GM12878 (cell line): ENCODE measurements at regions not wholly inside any gene's neighbourhood (a gene's known extent, or its start where the extent isn't known, plus 50 kb on each side); places are given as distances from the start of the nearest gene placed in this dataset.

Experiments used
- ATAC-seq: fragments of 200-7000 bp; cut with Tn5 transposase; 3 replicates; pipeline ENCODE4 v1.9.1; 2020; ENCODE audit warnings: mild to moderate bottlenecking, moderate library complexity
- BruUV-seq: library from RNA; stranded (reverse); fragments of 400-500 nt; replicated peaks from 2 replicates; lab custom pipeline; 2021; lab: Mats Ljungman, UMichigan
- CTCF ChIA-PET: fragments of 300-600 bp; sonication (Branson Sonifier 250); formaldehyde crosslinking; extraction: SDS; loops from one replicate; lab custom pipeline; 2021; ENCODE audit warnings: inconsistent platforms; lab: Yijun Ruan, JAX
- POLR2A ChIA-PET: fragments of 350-600 bp; formaldehyde crosslinking; extraction: SDS; loops from one replicate; lab custom pipeline; 2021; ENCODE audit warnings: inconsistent platforms; lab: Charles Lee
- RAD21 ChIA-PET: fragments of 300-600 bp; sonication (Branson Sonifier 250); formaldehyde crosslinking; loops from one replicate; lab custom pipeline; 2023; ENCODE audit warnings: antibody characterized with exemption; ENCODE audit not compliant: unreplicated experiment; lab: Charles Lee
- SMC1A ChIA-PET: fragments of 300-600 bp; sonication (Branson Sonifier 250); formaldehyde crosslinking; loops from one replicate; lab custom pipeline; 2023; ENCODE audit not compliant: unreplicated experiment, uncharacterized antibody; lab: Charles Lee
- DNase-seq: peaks from one replicate; pipeline ENCODE4 v3.0.0-alpha.2; 2011; ENCODE audit warnings: low read depth, low spot score
- FAIRE-seq: peaks from 3 replicates; lab custom pipeline; 2011; peaks lifted over from hg19 to GRCh38; lab: Jason Lieb, UNC
- H2AFZ ChIP-seq: 2 replicates; pipeline ENCODE4 v1.6.0; 2011; ENCODE audit warnings: low read depth, low read length, control low read depth; ENCODE audit not compliant: control insufficient read depth
- H3K27ac ChIP-seq: 2 replicates; pipeline ENCODE4 v1.5.1; 2011; ENCODE audit warnings: control low read depth; ENCODE audit not compliant: control insufficient read depth, insufficient read depth
- H3K27me3 ChIP-seq, 2 experiments: replicated peaks in 1 of 2; 2 replicates each; pipeline versions ENCODE4 v1.6.0 to v1.6.1; 2011; ENCODE audit warnings: low read length in 1 of 2; ENCODE audit not compliant: control insufficient read depth in 2 of 2, insufficient read depth in 2 of 2
- H3K36me3 ChIP-seq, 2 experiments: 2 replicates each; pipeline ENCODE4 v1.5.1; 2011; ENCODE audit warnings: low read length in 1 of 2; ENCODE audit not compliant: control insufficient read depth in 2 of 2, insufficient read depth in 2 of 2
- H3K4me1 ChIP-seq: 2 replicates; pipeline ENCODE4 v1.6.1; 2011; ENCODE audit warnings: mild to moderate bottlenecking, low read length, moderate library complexity, mixed read lengths; ENCODE audit not compliant: control insufficient read depth, insufficient read depth
- H3K4me2 ChIP-seq: 2 replicates; pipeline ENCODE4 v1.6.0; 2011; ENCODE audit warnings: control low read depth; ENCODE audit not compliant: control insufficient read depth, insufficient read depth
- H3K4me3 ChIP-seq: fragments of 200-600 bp; sonication (generic); 2 replicates; pipeline ENCODE4 v1.5.1; 2016
- H3K79me2 ChIP-seq: 2 replicates; pipeline ENCODE4 v1.6.0; 2011; ENCODE audit warnings: low read length; ENCODE audit not compliant: control insufficient read depth, insufficient read depth
- H3K9ac ChIP-seq: 2 replicates; pipeline ENCODE4 v1.8.0; 2011; ENCODE audit warnings: low read length, control low read depth, mixed read lengths; ENCODE audit not compliant: control insufficient read depth, insufficient read depth
- H3K9me3 ChIP-seq: replicated peaks from 3 replicates; pipeline ENCODE4 v1.5.1; 2011; ENCODE audit warnings: mild to moderate bottlenecking, low read length; ENCODE audit not compliant: control insufficient read depth, insufficient read depth
- H4K20me1 ChIP-seq: 2 replicates; pipeline ENCODE4 v1.6.0; 2011; ENCODE audit not compliant: control insufficient read depth, insufficient read depth
- CBX3 ChIP-seq: fragments of 200-600 bp; sonication (generic); IDR thresholded peaks from 2 replicates; pipeline ENCODE4 v1.6.1; 2016; ENCODE audit warnings: low read depth, borderline replicate concordance
- HCFC1 ChIP-seq: fragments of 150-350 bp; IDR thresholded peaks from 2 replicates; pipeline ENCODE4 v1.6.1; 2014; ENCODE audit warnings: low read length
- HDAC2 ChIP-seq: fragments of 200-600 bp; sonication (generic); IDR thresholded peaks from 2 replicates; pipeline ENCODE4 v1.6.1; 2017
- PML ChIP-seq: IDR thresholded peaks from 2 replicates; pipeline ENCODE4 v1.6.1; 2012; ENCODE audit warnings: low read length, inconsistent platforms
- STAT1 ChIP-seq: fragments of 450-650 bp; conservative IDR thresholded peaks from 2 replicates; pipeline ENCODE4 v1.6.1; 2014; ENCODE audit warnings: antibody characterized with exemption, mild to moderate bottlenecking
- TCF7 ChIP-seq: IDR thresholded peaks from 2 replicates; pipeline ENCODE4 v1.6.1; 2014; ENCODE audit warnings: antibody characterized with exemption, borderline replicate concordance
- WGBS: methylation state at CpG from one replicate; pipeline ENCODE4 v1.1.6; 2016; ENCODE audit warnings: low lambda C conversion rate; ENCODE audit not compliant: insufficient replicate concordance, insufficient coverage; ENCODE audit errors: missing lambda C conversion rate; 5-methylcytosine and 5-hydroxymethylcytosine counted together
- in situ Hi-C: fragments of 300-500 bp; cut with MboI; formaldehyde crosslinking; loops from 9 replicates; pipeline ENCODE4 v1.14.3; 2018; ENCODE audit warnings: mixed read lengths
- intact Hi-C: fragments of 100-400 bp; cut with micrococcal nuclease; formaldehyde crosslinking; loops from one replicate; pipeline ENCODE4 v1.14.2; 2022; ENCODE audit not compliant: unreplicated experiment
- TF ChIP-seq, protein P1 (sequence below): fragments of 450-650 bp; IDR thresholded peaks from 2 replicates; pipeline ENCODE4 v1.6.1; 2016; ENCODE audit warnings: mild to moderate bottlenecking
- TF ChIP-seq, protein P2 (sequence below): IDR thresholded peaks from 2 replicates; pipeline ENCODE4 v1.6.1; 2012; ENCODE audit warnings: low read depth, low read length, improper control_type of control experiment
- TF ChIP-seq, protein P3 (sequence below): fragments of 450-650 bp; formaldehyde crosslinking; IDR thresholded peaks from 2 replicates; pipeline ENCODE4 v1.4.0; 2020; ENCODE audit warnings: mild to moderate bottlenecking, moderate library complexity
- TF ChIP-seq, protein P4 (sequence below): fragments of 150-350 bp; IDR thresholded peaks from 2 replicates; pipeline ENCODE4 v1.6.1; 2016; ENCODE audit warnings: low read depth, low read length

DNA sequence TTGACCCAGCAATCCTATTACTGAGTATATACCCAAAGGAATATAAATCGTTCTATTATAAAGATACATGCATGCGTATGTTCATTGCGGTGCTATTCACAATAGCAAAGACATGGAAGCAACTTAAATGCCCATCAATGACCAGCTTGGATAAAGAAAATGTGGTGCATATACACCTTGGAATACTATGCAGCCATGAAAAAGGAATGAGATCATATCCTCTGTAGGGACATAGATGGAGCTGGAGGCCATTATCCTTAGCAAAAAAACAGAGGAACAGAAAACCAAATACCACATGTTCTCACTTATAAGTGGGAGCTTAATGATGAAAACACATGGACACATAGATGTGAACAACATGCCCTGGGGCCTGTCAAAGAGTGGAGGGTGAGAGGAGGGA lies 124.1 kb upstream of the AFF2 start:
- Histone ChIP-seq H3K4me2 (no peak overlapping the region), H4K20me1 (no peaks in the 10 kb centered on the region), H2AFZ (no peak overlapping the region), H3K4me3 (no peak overlapping the region), H3K79me2 (no peaks in the 10 kb centered on the region), H3K27me3 (no peaks in the 10 kb centered on the region), H3K36me3 (no peaks in the 10 kb centered on the region), H3K9me3 (no peaks in the 10 kb centered on the region; the same call in 2 of the 3 replicates), H3K4me1 (peaks cover 6% of the 10 kb centered on the region; the same call in 1 of the 2 replicates), H3K9ac (no peak overlapping the region), H3K27ac (no peak overlapping the region)
- TF ChIP-seq PML (no peak), HCFC1 (no peak), TCF7 (no peak), STAT1 (no peak), HDAC2 (no peak), CBX3 (no peak)
- TF ChIP-seq, protein P1, sequence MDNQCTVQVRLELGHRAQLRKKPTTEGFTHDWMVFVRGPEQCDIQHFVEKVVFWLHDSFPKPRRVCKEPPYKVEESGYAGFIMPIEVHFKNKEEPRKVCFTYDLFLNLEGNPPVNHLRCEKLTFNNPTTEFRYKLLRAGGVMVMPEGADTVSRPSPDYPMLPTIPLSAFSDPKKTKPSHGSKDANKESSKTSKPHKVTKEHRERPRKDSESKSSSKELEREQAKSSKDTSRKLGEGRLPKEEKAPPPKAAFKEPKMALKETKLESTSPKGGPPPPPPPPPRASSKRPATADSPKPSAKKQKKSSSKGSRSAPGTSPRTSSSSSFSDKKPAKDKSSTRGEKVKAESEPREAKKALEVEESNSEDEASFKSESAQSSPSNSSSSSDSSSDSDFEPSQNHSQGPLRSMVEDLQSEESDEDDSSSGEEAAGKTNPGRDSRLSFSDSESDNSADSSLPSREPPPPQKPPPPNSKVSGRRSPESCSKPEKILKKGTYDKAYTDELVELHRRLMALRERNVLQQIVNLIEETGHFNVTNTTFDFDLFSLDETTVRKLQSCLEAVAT = no peak
- TF ChIP-seq, protein P2, sequence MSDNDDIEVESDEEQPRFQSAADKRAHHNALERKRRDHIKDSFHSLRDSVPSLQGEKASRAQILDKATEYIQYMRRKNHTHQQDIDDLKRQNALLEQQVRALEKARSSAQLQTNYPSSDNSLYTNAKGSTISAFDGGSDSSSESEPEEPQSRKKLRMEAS = no peak
- TF ChIP-seq, protein P3, sequence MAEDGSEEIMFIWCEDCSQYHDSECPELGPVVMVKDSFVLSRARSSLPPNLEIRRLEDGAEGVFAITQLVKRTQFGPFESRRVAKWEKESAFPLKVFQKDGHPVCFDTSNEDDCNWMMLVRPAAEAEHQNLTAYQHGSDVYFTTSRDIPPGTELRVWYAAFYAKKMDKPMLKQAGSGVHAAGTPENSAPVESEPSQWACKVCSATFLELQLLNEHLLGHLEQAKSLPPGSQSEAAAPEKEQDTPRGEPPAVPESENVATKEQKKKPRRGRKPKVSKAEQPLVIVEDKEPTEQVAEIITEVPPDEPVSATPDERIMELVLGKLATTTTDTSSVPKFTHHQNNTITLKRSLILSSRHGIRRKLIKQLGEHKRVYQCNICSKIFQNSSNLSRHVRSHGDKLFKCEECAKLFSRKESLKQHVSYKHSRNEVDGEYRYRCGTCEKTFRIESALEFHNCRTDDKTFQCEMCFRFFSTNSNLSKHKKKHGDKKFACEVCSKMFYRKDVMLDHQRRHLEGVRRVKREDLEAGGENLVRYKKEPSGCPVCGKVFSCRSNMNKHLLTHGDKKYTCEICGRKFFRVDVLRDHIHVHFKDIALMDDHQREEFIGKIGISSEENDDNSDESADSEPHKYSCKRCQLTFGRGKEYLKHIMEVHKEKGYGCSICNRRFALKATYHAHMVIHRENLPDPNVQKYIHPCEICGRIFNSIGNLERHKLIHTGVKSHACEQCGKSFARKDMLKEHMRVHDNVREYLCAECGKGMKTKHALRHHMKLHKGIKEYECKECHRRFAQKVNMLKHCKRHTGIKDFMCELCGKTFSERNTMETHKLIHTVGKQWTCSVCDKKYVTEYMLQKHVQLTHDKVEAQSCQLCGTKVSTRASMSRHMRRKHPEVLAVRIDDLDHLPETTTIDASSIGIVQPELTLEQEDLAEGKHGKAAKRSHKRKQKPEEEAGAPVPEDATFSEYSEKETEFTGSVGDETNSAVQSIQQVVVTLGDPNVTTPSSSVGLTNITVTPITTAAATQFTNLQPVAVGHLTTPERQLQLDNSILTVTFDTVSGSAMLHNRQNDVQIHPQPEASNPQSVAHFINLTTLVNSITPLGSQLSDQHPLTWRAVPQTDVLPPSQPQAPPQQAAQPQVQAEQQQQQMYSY (CRISPR knock-in tag) = no peak
- TF ChIP-seq, protein P4, sequence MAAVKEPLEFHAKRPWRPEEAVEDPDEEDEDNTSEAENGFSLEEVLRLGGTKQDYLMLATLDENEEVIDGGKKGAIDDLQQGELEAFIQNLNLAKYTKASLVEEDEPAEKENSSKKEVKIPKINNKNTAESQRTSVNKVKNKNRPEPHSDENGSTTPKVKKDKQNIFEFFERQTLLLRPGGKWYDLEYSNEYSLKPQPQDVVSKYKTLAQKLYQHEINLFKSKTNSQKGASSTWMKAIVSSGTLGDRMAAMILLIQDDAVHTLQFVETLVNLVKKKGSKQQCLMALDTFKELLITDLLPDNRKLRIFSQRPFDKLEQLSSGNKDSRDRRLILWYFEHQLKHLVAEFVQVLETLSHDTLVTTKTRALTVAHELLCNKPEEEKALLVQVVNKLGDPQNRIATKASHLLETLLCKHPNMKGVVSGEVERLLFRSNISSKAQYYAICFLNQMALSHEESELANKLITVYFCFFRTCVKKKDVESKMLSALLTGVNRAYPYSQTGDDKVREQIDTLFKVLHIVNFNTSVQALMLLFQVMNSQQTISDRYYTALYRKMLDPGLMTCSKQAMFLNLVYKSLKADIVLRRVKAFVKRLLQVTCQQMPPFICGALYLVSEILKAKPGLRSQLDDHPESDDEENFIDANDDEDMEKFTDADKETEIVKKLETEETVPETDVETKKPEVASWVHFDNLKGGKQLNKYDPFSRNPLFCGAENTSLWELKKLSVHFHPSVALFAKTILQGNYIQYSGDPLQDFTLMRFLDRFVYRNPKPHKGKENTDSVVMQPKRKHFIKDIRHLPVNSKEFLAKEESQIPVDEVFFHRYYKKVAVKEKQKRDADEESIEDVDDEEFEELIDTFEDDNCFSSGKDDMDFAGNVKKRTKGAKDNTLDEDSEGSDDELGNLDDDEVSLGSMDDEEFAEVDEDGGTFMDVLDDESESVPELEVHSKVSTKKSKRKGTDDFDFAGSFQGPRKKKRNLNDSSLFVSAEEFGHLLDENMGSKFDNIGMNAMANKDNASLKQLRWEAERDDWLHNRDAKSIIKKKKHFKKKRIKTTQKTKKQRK = no peak
- FAIRE-seq (no peak), ATAC-seq (no peak), DNase-seq (no peak)
- 96% methylated on average over 3 of the region's 3 CpGs for WGBS
- intact Hi-C loops = no loop called here
- ChIA-PET CTCF (no interaction called here), RAD21 (no interaction called here), SMC1A (no interaction called here), POLR2A (no interaction called here)
- in situ Hi-C loops = no loop called here
- BruUV-seq = no TSS peak
